ENCODE measurements at regions not wholly inside any gene's neighbourhood (a gene's known extent, or its start where the extent isn't known, plus 50 kb on each side); places are given as distances from the start of the nearest gene placed in this dataset.
A peak's percentile ranks its signal among the peaks of the same experiment; 100 is the strongest.

- no peaks in the 10 kb centered on the region for H3K27me3 Mint-ChIP-seq (ENCODE audit: low read depth, unreplicated experiment)
- Histone ChIP-seq H3K4me2 (ENCODE audit: low read length) (no peak overlapping the region), H3K9me3 (ENCODE audit: insufficient read depth, low read depth, low read length) (no peaks in the 10 kb centered on the region), H3K4me3 (ENCODE audit: insufficient read depth, low read depth, low read length) (no peak overlapping the region), H3K79me2 (ENCODE audit: insufficient read depth, low read length) (no peaks in the 10 kb centered on the region), H3K9ac (ENCODE audit: low read length) (no peak overlapping the region), H3K27ac (ENCODE audit: low read depth, low read length) (no peak overlapping the region), H3K27me3 (ENCODE audit: insufficient read depth, low read length) (no peaks in the 10 kb centered on the region), H3K4me1 (ENCODE audit: insufficient read depth, low read length) (peaks cover 3% of the 10 kb centered on the region), H3K36me3 (ENCODE audit: insufficient read depth, low read length) (no peaks in the 10 kb centered on the region), H2AFZ (ENCODE audit: low read depth, low read length) (no peak overlapping the region), H4K20me1 (ENCODE audit: insufficient read depth, low read length) (no peaks in the 10 kb centered on the region)
- no peaks in the 10 kb centered on the region for H3K9me3 Mint-ChIP-seq (ENCODE audit: unreplicated experiment)
- no peak for FAIRE-seq
- TF ChIP-seq EZH2 (IDR thresholded peaks at IDR 0.05; ENCODE audit: insufficient read depth, low read length) = no peak
- TF ChIP-seq CTCF (IDR thresholded peaks at IDR 0.05; ENCODE audit: insufficient read depth, low read depth, low read length) = no peak
- no peak overlapping the region for H3K4me3 Mint-ChIP-seq (ENCODE audit: unreplicated experiment)
- peaks cover 13% of the 10 kb centered on the region for H3K4me1 Mint-ChIP-seq (ENCODE audit: low read depth, unreplicated experiment)
- no peak for DNase-seq (ENCODE audit: low read depth)
- peak overlapping the region; percentile 50 for H3K27ac Mint-ChIP-seq (ENCODE audit: unreplicated experiment)
- H3K36me3 Mint-ChIP-seq (ENCODE audit: low read depth, unreplicated experiment) = no peaks in the 10 kb centered on the region
Measured at GRCh38 chr1:57894315-57894714, 470.5 kb upstream of the DAB1 start.

GRCh38 chr1:57889676-57890320 lies 465.9 kb upstream of the DAB1 start:
- DNase-seq (ENCODE audit: low read depth) = peak; percentile 78
- Histone ChIP-seq H3K27ac (ENCODE audit: low read depth, low read length) (no peak overlapping the region), H3K4me1 (ENCODE audit: insufficient read depth, low read length) (peaks cover 3% of the 10 kb centered on the region), H4K20me1 (ENCODE audit: insufficient read depth, low read length) (no peaks in the 10 kb centered on the region), H3K4me2 (ENCODE audit: low read length) (peak overlapping the region; percentile 26), H3K9ac (ENCODE audit: low read length) (no peak overlapping the region), H2AFZ (ENCODE audit: low read depth, low read length) (no peak overlapping the region), H3K27me3 (ENCODE audit: insufficient read depth, low read length) (no peaks in the 10 kb centered on the region), H3K36me3 (ENCODE audit: insufficient read depth, low read length) (no peaks in the 10 kb centered on the region), H3K79me2 (ENCODE audit: insufficient read depth, low read length) (no peaks in the 10 kb centered on the region), H3K9me3 (ENCODE audit: insufficient read depth, low read depth, low read length) (no peaks in the 10 kb centered on the region), H3K4me3 (ENCODE audit: insufficient read depth, low read depth, low read length) (no peak overlapping the region)
- Mint-ChIP-seq H3K9me3 (ENCODE audit: unreplicated experiment) (no peaks in the 10 kb centered on the region), H3K27ac (ENCODE audit: unreplicated experiment) (no peak overlapping the region), H3K36me3 (ENCODE audit: low read depth, unreplicated experiment) (no peaks in the 10 kb centered on the region), H3K27me3 (ENCODE audit: low read depth, unreplicated experiment) (no peaks in the 10 kb centered on the region), H3K4me1 (ENCODE audit: low read depth, unreplicated experiment) (peaks cover 25% of the 10 kb centered on the region), H3K4me3 (ENCODE audit: unreplicated experiment) (no peak overlapping the region)
- no peak for TF ChIP-seq CTCF (IDR thresholded peaks at IDR 0.05; ENCODE audit: insufficient read depth, low read depth, low read length)
- no peak for TF ChIP-seq EZH2 (IDR thresholded peaks at IDR 0.05; ENCODE audit: insufficient read depth, low read length)
- no peak for FAIRE-seq

DNA sequence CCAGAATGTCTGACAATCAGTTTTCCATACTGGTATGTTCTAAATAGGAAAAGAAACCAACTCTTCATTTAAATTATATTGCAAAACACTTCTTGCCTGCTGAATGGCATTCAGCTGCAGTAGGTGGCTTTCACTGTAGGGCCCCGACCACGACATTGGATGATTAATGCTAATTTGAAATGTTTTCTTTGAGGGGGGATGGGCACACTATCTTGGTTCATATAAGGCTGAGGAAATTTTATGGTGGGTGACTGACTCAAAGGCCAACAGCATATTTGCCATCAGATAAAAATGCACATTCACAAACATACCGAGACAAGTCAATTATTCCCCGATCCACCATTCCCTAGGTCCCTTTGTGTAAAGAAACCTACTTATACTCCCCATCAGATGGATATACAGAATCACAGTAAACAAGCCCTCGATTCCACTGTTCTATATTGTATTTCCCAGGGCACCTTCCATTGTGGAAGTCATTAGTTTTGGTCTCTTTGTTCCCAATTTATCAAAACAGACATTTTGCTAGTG lies 464.2 kb upstream of the DAB1 start:
- Histone ChIP-seq H3K4me1 (ENCODE audit: insufficient read depth, low read length) (peaks cover 3% of the 10 kb centered on the region), H3K79me2 (ENCODE audit: insufficient read depth, low read length) (no peaks in the 10 kb centered on the region), H3K4me2 (ENCODE audit: low read length) (peak overlapping the region; percentile 39), H4K20me1 (ENCODE audit: insufficient read depth, low read length) (no peaks in the 10 kb centered on the region), H3K9ac (ENCODE audit: low read length) (no peak overlapping the region), H3K9me3 (ENCODE audit: insufficient read depth, low read depth, low read length) (no peaks in the 10 kb centered on the region), H3K36me3 (ENCODE audit: insufficient read depth, low read length) (no peaks in the 10 kb centered on the region), H2AFZ (ENCODE audit: low read depth, low read length) (no peak overlapping the region), H3K4me3 (ENCODE audit: insufficient read depth, low read depth, low read length) (no peak overlapping the region), H3K27me3 (ENCODE audit: insufficient read depth, low read length) (no peaks in the 10 kb centered on the region), H3K27ac (ENCODE audit: low read depth, low read length) (no peak overlapping the region)
- TF ChIP-seq CTCF (IDR thresholded peaks at IDR 0.05; ENCODE audit: insufficient read depth, low read depth, low read length) = no peak
- no peak for TF ChIP-seq EZH2 (IDR thresholded peaks at IDR 0.05; ENCODE audit: insufficient read depth, low read length)
- H3K4me3 Mint-ChIP-seq (ENCODE audit: unreplicated experiment) = no peak overlapping the region
- FAIRE-seq (no peak), DNase-seq (ENCODE audit: low read depth) (peak; percentile 49)
- H3K27me3 Mint-ChIP-seq (ENCODE audit: low read depth, unreplicated experiment) = peaks cover 2% of the 10 kb centered on the region
- peaks cover 19% of the 10 kb centered on the region for H3K4me1 Mint-ChIP-seq (ENCODE audit: low read depth, unreplicated experiment)
- H3K9me3 Mint-ChIP-seq (ENCODE audit: unreplicated experiment) = no peaks in the 10 kb centered on the region
- no peaks in the 10 kb centered on the region for H3K36me3 Mint-ChIP-seq (ENCODE audit: low read depth, unreplicated experiment)
- H3K27ac Mint-ChIP-seq (ENCODE audit: unreplicated experiment) = no peak overlapping the region

Data from astrocyte (in vitro differentiated cells and primary cell).